Fibroblast of skin of left quadriceps (primary cell): ENCODE measurements at regions not wholly inside any gene's neighbourhood (a gene's known extent, or its start where the extent isn't known, plus 50 kb on each side); places are given as distances from the start of the nearest gene placed in this dataset.

ENCODE experiments used
- DNase-seq, 2 experiments: peaks; one replicate each; pipeline ENCODE4 v3.0.0-alpha.2; 2013; ENCODE audit warnings: low read depth in 2 of 2

DNA sequence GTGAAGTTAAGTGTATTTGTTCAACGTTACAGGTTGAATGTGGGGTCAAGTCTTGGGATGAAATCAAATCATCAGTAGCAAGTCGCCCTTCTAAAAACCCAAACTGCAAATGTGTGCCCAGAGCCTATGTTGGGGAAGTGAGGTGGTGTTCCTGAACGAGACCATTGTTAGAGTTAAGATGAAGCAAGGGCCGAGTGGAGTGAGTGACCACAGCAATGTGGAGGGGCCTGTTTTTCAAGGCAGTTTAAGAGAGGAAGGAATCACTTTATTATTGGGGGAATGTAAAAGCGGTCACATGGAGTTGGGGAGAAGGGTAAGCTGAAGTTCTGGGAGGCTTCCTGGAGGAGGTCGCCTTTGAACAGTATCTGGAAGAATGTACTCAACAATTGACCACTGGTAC is 68.5 kb downstream of the MYCN start:
- no peak for DNase-seq

DNA sequence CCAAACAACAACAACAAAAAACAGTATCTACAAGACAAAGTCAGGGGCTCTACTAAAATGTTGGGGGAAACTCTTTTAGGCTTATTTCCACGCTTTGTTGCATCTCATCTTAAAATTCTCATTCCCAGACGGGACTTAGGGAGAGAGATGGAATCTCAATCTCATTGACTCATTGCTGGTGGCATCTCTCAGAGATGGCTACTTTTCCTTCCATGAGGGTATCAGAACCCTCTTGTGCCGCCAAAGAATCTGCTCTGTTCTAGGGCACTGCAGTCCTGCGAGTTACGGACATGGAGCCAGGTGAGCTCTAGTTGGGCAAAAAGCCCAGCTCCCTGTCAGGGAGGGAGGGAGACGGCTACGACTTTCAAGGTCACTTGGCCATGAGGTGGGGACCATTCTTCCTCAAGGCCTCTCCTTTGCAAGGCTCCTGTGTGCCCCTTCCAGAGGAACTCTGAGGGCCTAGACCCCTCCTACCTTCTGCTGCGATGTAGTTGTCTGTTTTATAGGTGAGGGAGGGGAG is 68.0 kb downstream of the MYCN start:
- DNase-seq: no peak

DNA sequence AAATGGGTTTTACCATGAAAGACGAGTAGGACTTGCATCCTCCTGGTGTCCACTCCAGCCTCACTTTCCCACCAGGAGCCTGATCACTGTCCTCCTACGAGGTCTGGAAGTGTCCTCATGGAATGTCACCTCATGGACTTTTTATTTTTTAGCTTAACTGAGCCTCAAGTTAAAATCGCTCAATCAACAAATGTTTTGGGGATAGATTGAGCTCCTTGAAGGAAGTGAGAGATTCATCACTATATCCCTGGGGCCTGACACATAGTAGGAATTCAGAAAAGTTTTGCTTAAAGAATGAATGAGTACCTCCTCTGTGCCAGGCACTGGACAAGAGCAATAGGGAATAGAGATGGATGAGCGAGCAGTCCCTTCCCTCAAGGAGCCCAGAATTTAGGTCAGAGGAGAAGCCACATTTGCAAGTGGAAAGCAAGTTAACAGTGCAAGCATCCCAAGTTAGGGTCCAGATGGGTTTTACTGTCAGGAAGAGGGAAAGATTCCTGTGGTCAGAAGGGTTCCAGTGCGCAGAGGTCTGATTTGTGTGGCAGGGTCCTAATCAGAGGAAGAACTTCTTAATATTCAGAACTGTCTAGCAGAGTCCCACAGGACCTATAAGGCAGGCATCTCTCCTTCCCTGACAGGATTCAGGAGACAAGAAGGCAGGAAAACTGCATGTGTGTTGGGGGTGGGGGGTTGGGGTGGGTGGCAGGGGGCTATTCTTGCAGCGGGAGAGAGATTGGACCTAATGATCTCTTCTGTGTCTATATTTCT is 67.0 kb downstream of the MYCN start:
- DNase-seq: no peak

GRCh38 chr2:16006537-16007166 is 66.3 kb downstream of the MYCN start:
- no peak for DNase-seq

DNA sequence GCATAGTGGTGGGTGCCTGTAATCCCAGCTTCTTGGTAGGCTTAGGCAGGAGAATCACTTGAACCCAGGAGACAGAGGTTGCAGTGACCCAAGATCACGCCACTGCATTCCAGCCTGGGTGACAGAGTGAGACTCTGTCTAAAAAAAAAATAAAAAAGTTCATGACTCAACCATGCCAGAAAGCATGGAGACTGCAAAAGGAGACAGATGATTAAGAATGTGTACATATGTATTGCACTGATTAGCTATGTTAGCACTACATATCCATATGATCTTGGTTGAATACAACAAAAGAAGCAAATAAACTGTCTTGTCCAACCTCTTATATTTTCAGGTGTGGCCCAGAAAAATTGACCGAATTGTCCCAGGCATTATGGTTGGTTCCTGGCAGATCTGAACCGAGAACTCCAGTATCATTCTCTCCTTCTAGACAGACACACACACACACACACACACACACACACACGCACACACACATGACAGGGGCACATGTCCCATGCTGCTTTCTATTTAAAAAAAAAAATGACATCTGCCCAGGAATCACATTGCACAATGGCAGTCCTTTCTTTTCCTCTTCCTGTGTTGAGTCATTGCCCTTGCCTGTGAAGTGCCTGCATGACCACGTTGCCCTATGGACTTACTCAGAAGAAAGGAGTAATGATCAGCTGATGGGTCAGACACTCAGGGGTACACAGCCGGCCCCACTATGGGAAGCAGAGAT is 65.6 kb downstream of the MYCN start:
- no peak for DNase-seq

DNA sequence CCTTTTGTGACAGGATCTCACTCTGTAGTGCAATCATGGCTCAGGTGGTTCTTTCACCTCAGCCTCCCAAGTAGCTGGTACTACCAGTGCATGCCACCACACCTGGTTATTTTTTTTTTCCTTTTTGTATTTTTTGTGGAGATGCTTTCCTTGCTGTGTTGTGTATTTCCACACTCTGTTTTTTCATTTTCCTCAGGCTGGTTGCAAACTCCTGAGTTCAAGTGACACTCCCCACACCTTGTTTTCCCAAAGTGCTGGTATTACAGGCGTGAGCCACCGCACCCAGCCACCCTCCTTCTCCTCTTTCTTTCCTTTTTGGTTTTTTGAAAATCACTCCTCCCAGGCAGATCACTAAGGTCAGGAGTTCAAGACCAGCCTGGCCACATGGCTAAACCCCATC is 65.0 kb downstream of the MYCN start:
- no peak for DNase-seq

GRCh38 chr2:16003809-16004208 is 63.5 kb downstream of the MYCN start:
- no peak for DNase-seq

GRCh38 chr2:16003152-16003551 is 62.8 kb downstream of the MYCN start:
- no peak for DNase-seq

DNA sequence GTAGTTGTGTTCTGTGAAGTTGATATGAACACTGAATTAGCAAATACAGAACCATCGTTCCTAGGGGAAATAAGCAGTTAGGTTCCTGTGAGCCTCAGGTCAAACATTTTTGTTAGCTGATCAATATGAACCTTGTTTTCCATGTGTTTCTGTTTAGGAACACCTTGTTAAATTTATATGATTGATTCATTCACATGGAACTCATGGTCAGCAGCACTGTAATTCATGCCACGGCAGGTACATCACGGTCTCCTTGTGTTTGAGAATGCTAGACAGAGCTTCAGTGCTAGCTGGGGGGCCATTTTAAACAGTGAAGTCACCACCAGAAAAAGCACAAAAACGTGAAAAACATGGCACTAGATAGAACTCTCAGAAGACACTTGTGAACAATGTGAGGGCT is 62.2 kb downstream of the MYCN start:
- DNase-seq: no peak

GRCh38 chr2:16002144-16002543 is 61.8 kb downstream of the MYCN start:
- no peak for DNase-seq

- no peak for DNase-seq
Observed at GRCh38 chr2:16000642-16001041, 60.3 kb downstream of the MYCN start.

DNA sequence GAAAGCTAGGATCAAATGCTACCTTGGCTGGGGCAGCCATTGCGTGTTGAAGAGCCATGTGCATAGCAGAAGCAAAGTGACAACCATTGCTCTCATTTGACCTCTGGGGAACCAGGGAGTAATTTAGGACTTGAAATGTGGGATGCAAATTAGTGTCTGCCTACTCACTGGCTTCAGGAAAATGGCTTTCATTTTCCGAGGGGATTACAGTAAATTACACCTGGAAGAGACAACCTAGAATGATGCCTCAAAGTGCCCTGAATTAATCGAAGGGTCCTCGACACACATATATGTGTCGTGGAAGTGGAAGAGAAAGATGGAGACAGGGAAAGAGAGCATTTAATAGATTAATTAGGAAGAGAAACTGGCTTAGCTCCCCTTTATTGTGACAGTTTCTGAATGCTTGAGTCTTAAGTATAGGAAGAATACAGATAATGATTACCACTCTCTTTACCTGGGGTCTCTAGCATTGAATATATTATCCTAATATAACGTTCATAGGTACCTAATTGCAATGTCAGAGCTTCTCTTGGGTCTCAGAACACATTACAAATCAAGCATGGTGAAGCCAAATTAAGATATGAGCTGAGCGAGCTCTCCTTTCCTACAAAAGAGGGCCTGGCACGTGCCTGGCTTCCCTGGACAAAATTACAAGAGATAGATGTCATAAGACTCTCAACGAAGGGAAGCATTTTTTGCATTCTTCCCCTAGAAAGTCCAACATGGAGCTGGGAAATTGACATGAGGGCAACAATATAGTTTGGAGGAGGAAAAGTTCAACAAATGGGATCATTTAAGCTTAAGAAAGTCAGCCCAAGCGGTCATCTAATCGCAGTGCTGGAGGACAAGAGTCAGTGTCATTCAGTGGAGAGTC is 59.5 kb downstream of the MYCN start:
- DNase-seq: no peak

DNA sequence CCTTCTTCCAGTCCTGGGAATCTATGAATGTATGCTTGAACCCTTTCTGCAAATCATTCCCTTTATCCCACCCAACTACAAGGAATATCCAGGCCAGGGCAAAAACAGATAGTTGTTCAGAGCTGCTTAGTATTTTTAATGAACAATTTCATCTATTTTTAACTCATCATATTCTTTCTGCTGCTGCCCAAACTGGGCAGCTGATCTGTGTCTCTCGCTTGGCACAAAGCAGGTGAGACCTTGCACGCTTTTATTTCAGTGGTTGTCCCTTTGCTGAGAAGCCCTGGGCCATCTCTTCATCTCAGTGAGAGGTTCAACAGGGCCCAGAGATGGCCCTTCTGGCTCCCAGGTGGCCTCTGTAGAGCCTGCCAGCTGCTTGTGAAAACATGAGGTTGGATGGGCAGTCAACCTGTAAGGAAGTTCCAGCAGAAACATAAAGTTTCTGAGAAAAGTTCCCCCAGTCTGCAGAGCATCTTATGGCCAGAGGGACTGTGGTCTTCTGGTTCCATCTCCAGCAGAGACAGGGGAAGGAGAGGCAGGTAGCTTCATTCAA is 57.5 kb downstream of the MYCN start:
- no peak for DNase-seq

DNA sequence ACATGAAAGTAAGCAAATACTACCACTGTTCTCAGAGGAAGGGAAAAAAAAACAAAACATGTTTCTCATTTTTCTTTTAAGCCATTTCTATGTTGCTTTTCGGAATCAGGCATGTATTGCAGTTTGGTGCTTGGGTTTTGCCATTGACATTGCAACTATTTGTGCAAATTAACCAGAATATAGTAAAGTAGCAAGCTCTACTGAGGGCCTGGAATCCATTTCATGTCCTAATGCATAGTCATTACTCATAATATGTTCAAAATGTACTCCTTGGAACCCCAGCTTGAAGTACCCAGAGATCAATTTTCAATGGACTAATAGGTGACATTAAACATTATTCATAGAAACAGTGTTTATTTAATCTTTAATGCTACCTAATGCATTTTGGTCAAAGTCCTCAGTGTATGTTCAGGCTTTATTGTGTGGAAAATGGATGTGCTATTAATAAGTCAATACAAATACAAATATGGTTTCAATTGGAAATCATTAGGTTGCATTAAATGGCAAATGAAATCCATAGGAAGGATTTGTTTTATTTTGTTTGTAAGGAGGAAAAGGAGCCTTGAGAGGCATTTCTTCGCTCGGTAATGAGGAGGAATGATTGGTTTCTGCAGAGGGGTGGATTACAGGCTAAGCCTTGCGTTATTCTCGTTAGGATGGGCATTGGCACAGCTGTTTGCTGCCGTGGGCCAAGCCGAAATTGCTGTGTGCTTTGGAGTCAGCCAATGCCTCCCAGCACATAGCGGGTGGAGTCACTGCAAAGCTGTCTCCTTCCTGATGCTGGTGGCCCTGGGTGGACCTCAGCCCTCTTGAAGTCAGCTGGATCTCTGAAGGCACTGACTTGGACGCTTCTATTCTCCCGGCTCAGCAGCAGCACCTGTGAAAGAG is 56.4 kb downstream of the MYCN start:
- no peak for DNase-seq
